K562 (cell line): ENCODE measurements at regions not wholly inside any gene's neighbourhood (a gene's known extent, or its start where the extent isn't known, plus 50 kb on each side); places are given as distances from the start of the nearest gene placed in this dataset.
"Not testable (repeated sequence)": the region's sequence is repeated elsewhere in the genome, so short reads cannot be mapped to it uniquely, and the experiment has no call there.

ENCODE experiments used
- ATAC-seq: fragments of 200-7000 bp; cut with Tn5 transposase; 3 replicates; pipeline ENCODE4 v1.9.1; 2020; ENCODE audit warnings: moderate library complexity
- BruUV-seq: library from RNA; stranded (reverse); fragments of 400-500 nt; replicated peaks from 2 replicates; lab custom pipeline; 2021; lab: Mats Ljungman, UMichigan
- CTCF ChIA-PET: fragments of 300-600 bp; formaldehyde crosslinking; extraction: SDS; loops from one replicate; lab custom pipeline; 2021; ENCODE audit warnings: low intra/inter-chr PET ratio; lab: Yijun Ruan, JAX
- POLR2A ChIA-PET: fragments of 300-600, 350-650 bp; sonication (Branson Sonifier 250); formaldehyde crosslinking; extraction: SDS; loops from one replicate; lab custom pipeline; 2021; ENCODE audit warnings: antibody characterized with exemption, inconsistent platforms; lab: Yijun Ruan, JAX
- DNase-seq, 4 experiments: peaks; one replicate each; pipeline versions ENCODE4 v3.0.0 to v3.0.0-alpha.2; 2011 to 2018; ENCODE audit warnings: low spot score in 3 of 4, mixed read lengths in 3 of 4; ENCODE audit errors: extremely low read depth in 1 of 4
- FAIRE-seq: peaks from 2 replicates; lab custom pipeline; 2011; peaks lifted over from hg19 to GRCh38; lab: Jason Lieb, UNC
- H2AFZ ChIP-seq: 2 replicates; pipeline ENCODE4 v1.6.0; 2011; ENCODE audit warnings: low read depth, low read length, control low read depth, inconsistent platforms
- H3K27ac ChIP-seq: fragments of 200-600 bp; 3 replicates; pipeline ENCODE4 v1.8.0; 2011; ENCODE audit warnings: low read depth, mild to moderate bottlenecking, control low read depth, inconsistent platforms, low read length, moderate library complexity, mixed read lengths; ENCODE audit errors: extremely low read depth
- H3K27me3 ChIP-seq, 2 experiments: fragments of 300-600 bp in 1 of 2; 2 replicates in 1 of 2; 3 replicates in 1 of 2; pipeline versions ENCODE4 v1.6.0 to v1.8.0; 2011; ENCODE audit warnings: inconsistent platforms in 2 of 2, low read length in 2 of 2, mild to moderate bottlenecking in 1 of 2, mixed read lengths in 1 of 2, moderate library complexity in 1 of 2; ENCODE audit not compliant: control insufficient read depth in 2 of 2, insufficient read depth in 2 of 2
- H3K36me3 ChIP-seq: fragments of 300-600 bp; 3 replicates; pipeline ENCODE4 v1.8.0; 2011; ENCODE audit warnings: mild to moderate bottlenecking, low read length, inconsistent platforms; ENCODE audit not compliant: control insufficient read depth, insufficient read depth
- H3K4me1 ChIP-seq, 2 experiments: fragments of 200-600 bp in 1 of 2; replicated peaks in 1 of 2; 2 replicates in 1 of 2; 3 replicates in 1 of 2; pipeline versions ENCODE4 v1.5.1 to v1.8.0; 2011; ENCODE audit warnings: inconsistent platforms in 2 of 2, low read length in 2 of 2, mild to moderate bottlenecking in 1 of 2, mixed read lengths in 1 of 2, moderate library complexity in 1 of 2; ENCODE audit not compliant: control insufficient read depth in 2 of 2, insufficient read depth in 2 of 2
- H3K4me2 ChIP-seq: 2 replicates; pipeline ENCODE4 v1.6.1; 2011; ENCODE audit warnings: low read length, control low read depth, inconsistent platforms, mixed read lengths; ENCODE audit not compliant: insufficient read depth
- H3K4me3 ChIP-seq: fragments of 200-600 bp; sonication (generic), shearing (Covaris generic); 2 replicates; pipeline ENCODE4 v1.5.1; 2016; ENCODE audit warnings: control low read depth, inconsistent platforms
- H3K79me2 ChIP-seq: fragments of 200-600 bp; 3 replicates; pipeline ENCODE4 v1.8.0; 2011; ENCODE audit warnings: low read length, inconsistent platforms; ENCODE audit not compliant: control insufficient read depth, insufficient read depth
- H3K9ac ChIP-seq, 2 experiments: 2 replicates each; pipeline versions ENCODE4 v1.6.0 to v1.6.1; 2011; ENCODE audit warnings: low read depth in 2 of 2, low read length in 2 of 2, control low read depth in 1 of 2, inconsistent platforms in 1 of 2, mild to moderate bottlenecking in 1 of 2, mixed read lengths in 1 of 2; ENCODE audit not compliant: insufficient read depth in 1 of 2
- H3K9me1 ChIP-seq: one replicate; pipeline ENCODE4 v1.6.0; 2011; ENCODE audit warnings: inconsistent platforms, mild to moderate bottlenecking, low read length, moderate library complexity; ENCODE audit not compliant: control insufficient read depth, insufficient read depth
- H3K9me3 ChIP-seq: replicated peaks from 2 replicates; pipeline ENCODE4 v1.5.1; 2011; ENCODE audit warnings: low read depth, low read length, inconsistent platforms; ENCODE audit not compliant: control insufficient read depth, insufficient read depth
- H4K20me1 ChIP-seq: replicated peaks from 2 replicates; pipeline ENCODE4 v1.6.1; 2011; ENCODE audit warnings: low read length, inconsistent platforms, mixed read lengths; ENCODE audit not compliant: control insufficient read depth, insufficient read depth
- ARNT ChIP-seq, 2 experiments: fragments of 450-650 bp; IDR thresholded peaks; 2 replicates each; pipeline ENCODE4 v1.6.1; 2016; ENCODE audit warnings: mild to moderate bottlenecking in 1 of 2
- FOXP4 ChIP-seq: sonication (generic); formaldehyde crosslinking; IDR thresholded peaks from 2 replicates; pipeline ENCODE4 v1.8.0; 2022; ENCODE audit warnings: mild to moderate bottlenecking, missing genetic modification reagents, borderline replicate concordance
- KDM2B ChIP-seq: fragments of 250-450 bp; sonication (Bioruptor Pico); IDR thresholded peaks from 2 replicates; pipeline ENCODE4 v1.8.0; 2021; ENCODE audit warnings: mild to moderate bottlenecking, moderate library complexity
- MECOM ChIP-seq: fragments of 250-450 bp; sonication (Bioruptor Pico); IDR thresholded peaks from 2 replicates; pipeline ENCODE4 v1.8.0; 2022; ENCODE audit warnings: inconsistent platforms
- WHSC1 ChIP-seq: IDR thresholded peaks from one replicate; pipeline ENCODE4 v1.6.1; 2012; ENCODE audit warnings: low read length, control low read depth, inconsistent platforms
- ZNF699 ChIP-seq: fragments of 250-450 bp; sonication (Bioruptor Pico); IDR thresholded peaks from 2 replicates; pipeline ENCODE4 v1.8.0; 2021; ENCODE audit warnings: mild to moderate bottlenecking, moderate library complexity; ENCODE audit not compliant: insufficient replicate concordance
- ZNF766 ChIP-seq: fragments of 200-800 bp; sonication (Bioruptor generic); conservative IDR thresholded peaks from 2 replicates; pipeline ENCODE4 v1.6.1; 2016; ENCODE audit warnings: missing genetic modification characterization, missing compliant biosample characterization
- ZZZ3 ChIP-seq: fragments of 450-650 bp; IDR thresholded peaks from 2 replicates; pipeline ENCODE4 v1.6.1; 2016; ENCODE audit warnings: antibody characterized with exemption, mild to moderate bottlenecking, moderate library complexity
- WGBS: fragments of 100-300 bp; shearing (Covaris generic); methylation state at CpG from one replicate; pipeline ENCODE4 v1.1.6; 2016; ENCODE audit warnings: low coverage, mixed read lengths; ENCODE audit not compliant: insufficient coverage; ENCODE audit errors: missing lambda C conversion rate; 5-methylcytosine and 5-hydroxymethylcytosine counted together
- in situ Hi-C: fragments of 300-500 bp; cut with MboI; formaldehyde crosslinking; loops from 4 replicates; pipeline ENCODE4 v1.15.0; 2018; ENCODE audit warnings: inconsistent platforms, mixed read lengths
- intact Hi-C: fragments of 100-400 bp; cut with micrococcal nuclease; formaldehyde crosslinking; loops from 2 replicates; pipeline ENCODE4 v1.14.2; 2022

GRCh38 chr14:83085725-83086124 lies 1552.1 kb upstream of the SEL1L start (continued):
- TF ChIP-seq ZNF766: no peak
- no peak for TF ChIP-seq ZNF699 (CRISPR knock-in tag)
- TF ChIP-seq MECOM (CRISPR knock-in tag): no peak
- TF ChIP-seq FOXP4 (CRISPR knock-in tag): no peak
- TF ChIP-seq ARNT (IDR thresholded peaks at IDR 0.05): no peak
- TF ChIP-seq KDM2B (CRISPR knock-in tag): no peak
- no peak for TF ChIP-seq WHSC1
- no peak for TF ChIP-seq ZZZ3

GRCh38 chr14:83091991-83092956 lies 1558.6 kb upstream of the SEL1L start:
- BruUV-seq, H4K20me1 ChIP-seq, intact Hi-C loops, in situ Hi-C loops, H3K9me1 ChIP-seq, H3K4me3 ChIP-seq, H3K79me2 ChIP-seq, DNase-seq, POLR2A ChIA-PET, H3K9me3 ChIP-seq, H3K4me2 ChIP-seq, FAIRE-seq, ATAC-seq, H3K36me3 ChIP-seq, H3K4me1 ChIP-seq, H3K27me3 ChIP-seq, H2AFZ ChIP-seq, CTCF ChIA-PET, H3K9ac ChIP-seq, H3K27ac ChIP-seq: not testable (repeated sequence)
- 4% methylated on average over 14 of the region's 47 CpGs for WGBS
